Fibroblast of the aortic adventitia (primary cell): ENCODE measurements at regions not wholly inside any gene's neighbourhood (a gene's known extent, or its start where the extent isn't known, plus 50 kb on each side); places are given as distances from the start of the nearest gene placed in this dataset.

Experiments used
- DNase-seq: peaks from one replicate; pipeline ENCODE4 v3.0.0-alpha.2; 2010; ENCODE audit warnings: low read depth
- H3K4me3 ChIP-seq: 2 replicates; pipeline ENCODE4 v1.5.1; 2011; ENCODE audit warnings: low read depth, mild to moderate bottlenecking, control low read depth, low read length, moderate library complexity
- TF ChIP-seq, protein P1 (sequence below): IDR thresholded peaks from 2 replicates; pipeline ENCODE4 v1.5.1; 2011; ENCODE audit warnings: mild to moderate bottlenecking, low read length, control low read depth, inconsistent platforms; ENCODE audit not compliant: insufficient read depth

DNA sequence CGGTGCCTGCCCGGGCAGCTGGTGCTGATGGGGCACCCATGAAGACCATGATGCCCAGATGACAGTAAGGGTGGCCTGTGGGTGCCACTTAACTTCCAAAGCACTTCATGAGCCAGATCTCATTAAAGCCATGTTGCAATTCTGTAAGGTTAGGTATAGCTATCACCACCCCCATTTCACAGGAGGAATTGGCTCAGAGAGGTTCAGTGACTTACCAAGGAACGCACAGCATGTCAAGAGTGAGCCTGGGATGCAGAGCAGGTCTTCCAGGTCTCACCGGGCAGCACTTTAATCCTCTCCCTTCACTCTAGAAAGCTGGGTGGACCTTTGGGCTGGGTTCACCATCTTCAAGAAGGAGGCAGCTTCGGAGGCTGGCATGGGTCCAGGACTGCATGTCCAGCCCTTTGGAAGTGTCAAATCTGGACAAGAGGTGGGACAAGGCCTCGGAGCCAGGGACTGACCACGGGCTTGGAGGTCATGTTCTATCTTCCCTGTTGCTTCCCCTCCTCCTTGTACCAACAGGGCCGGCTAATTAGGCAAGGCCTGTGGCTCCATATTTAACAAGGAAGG, 189.8 kb downstream of the URI1 start:
- no peak overlapping the region for H3K4me3 ChIP-seq
- no peak for DNase-seq
- TF ChIP-seq, protein P1, sequence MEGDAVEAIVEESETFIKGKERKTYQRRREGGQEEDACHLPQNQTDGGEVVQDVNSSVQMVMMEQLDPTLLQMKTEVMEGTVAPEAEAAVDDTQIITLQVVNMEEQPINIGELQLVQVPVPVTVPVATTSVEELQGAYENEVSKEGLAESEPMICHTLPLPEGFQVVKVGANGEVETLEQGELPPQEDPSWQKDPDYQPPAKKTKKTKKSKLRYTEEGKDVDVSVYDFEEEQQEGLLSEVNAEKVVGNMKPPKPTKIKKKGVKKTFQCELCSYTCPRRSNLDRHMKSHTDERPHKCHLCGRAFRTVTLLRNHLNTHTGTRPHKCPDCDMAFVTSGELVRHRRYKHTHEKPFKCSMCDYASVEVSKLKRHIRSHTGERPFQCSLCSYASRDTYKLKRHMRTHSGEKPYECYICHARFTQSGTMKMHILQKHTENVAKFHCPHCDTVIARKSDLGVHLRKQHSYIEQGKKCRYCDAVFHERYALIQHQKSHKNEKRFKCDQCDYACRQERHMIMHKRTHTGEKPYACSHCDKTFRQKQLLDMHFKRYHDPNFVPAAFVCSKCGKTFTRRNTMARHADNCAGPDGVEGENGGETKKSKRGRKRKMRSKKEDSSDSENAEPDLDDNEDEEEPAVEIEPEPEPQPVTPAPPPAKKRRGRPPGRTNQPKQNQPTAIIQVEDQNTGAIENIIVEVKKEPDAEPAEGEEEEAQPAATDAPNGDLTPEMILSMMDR: no peak

GRCh38 chr19:30132343-30133075, 190.5 kb downstream of the URI1 start:
- DNase-seq: no peak
- TF ChIP-seq, protein P1: no peak
- H3K4me3 ChIP-seq: no peak overlapping the region

- DNase-seq: no peak
- no peak overlapping the region for H3K4me3 ChIP-seq
- TF ChIP-seq, protein P1: no peak
Measured at GRCh38 chr19:30133803-30134202, 191.8 kb downstream of the URI1 start.

- TF ChIP-seq, protein P1: no peak
- H3K4me3 ChIP-seq: no peak overlapping the region
- DNase-seq: no peak
Measured at GRCh38 chr19:30135093-30135757, 193.2 kb downstream of the URI1 start.

DNA sequence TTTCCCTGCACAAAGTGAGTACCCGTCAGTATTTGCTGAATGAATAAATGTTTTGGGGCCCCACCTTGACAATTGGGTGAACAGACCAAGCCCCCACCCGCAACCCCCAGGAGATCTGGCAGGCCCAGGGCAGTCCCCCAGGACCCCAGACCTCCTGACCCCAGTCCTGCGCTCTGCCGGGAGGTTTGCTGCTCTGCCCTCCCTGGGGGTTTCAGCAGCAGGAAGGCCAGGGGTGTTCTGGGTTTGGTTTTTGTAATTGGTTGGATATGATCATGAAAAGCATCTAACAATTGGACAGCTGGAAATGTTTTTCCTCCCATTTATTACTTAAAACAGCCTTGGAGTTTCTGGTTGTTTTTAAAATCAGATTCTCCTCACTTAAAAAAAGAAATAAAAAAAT, 193.8 kb downstream of the URI1 start:
- TF ChIP-seq, protein P1: no peak
- no peak overlapping the region for H3K4me3 ChIP-seq
- no peak for DNase-seq

DNA sequence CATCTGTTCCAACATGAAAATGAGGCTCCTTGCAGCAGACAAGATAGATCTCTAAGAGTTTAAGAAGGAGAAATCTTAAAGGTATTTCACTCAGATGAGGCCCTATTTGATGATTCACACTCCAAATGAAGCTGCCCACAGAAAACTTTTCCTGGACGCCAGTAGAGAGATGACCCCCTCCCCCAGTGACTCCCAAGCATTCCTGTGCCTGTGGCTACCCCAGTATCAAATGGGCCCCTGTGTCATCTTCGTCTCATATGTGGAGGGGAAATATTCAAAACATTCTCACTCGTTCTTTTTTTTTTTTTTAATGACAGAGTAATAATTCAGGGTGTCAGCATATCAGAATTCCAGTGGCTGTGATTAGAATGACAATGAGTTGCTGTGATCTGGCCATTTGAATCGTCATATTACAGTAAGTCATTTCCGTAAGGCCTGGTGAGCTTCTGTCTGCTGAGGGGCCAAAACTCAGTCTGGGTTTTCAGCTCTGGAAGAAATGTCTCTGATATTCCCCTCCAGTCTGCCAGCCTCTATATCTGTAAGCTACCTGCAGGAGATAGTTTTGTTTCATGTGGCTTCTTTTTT, 194.7 kb downstream of the URI1 start:
- no peak overlapping the region for H3K4me3 ChIP-seq
- no peak for DNase-seq
- TF ChIP-seq, protein P1: no peak
